HL-60 (cell line): ENCODE measurements at regions not wholly inside any gene's neighbourhood (a gene's known extent, or its start where the extent isn't known, plus 50 kb on each side); places are given as distances from the start of the nearest gene placed in this dataset.

Experiments
- CTCF ChIP-seq: IDR thresholded peaks from one replicate; pipeline ENCODE4 v1.5.1; 2011; ENCODE audit warnings: low read length, control low read depth, inconsistent platforms; ENCODE audit not compliant: insufficient read depth
- GABPA ChIP-seq: IDR thresholded peaks from 2 replicates; pipeline ENCODE4 v1.6.1; 2012; ENCODE audit warnings: low read depth
- POLR2AphosphoS5 ChIP-seq: IDR thresholded peaks from 2 replicates; pipeline ENCODE4 v1.6.1; 2012; ENCODE audit warnings: low read depth
- REST ChIP-seq: IDR thresholded peaks from 2 replicates; pipeline ENCODE4 v1.6.1; 2012; ENCODE audit warnings: low read depth; ENCODE audit not compliant: insufficient replicate concordance

GRCh38 chr2:74076074-74076470, 71.6 kb downstream of the BOLA3 start:
- no peak for TF ChIP-seq POLR2AphosphoS5
- TF ChIP-seq CTCF = no peak
- no peak for TF ChIP-seq REST
- TF ChIP-seq GABPA = no peak
